ENCODE measurements at regions not wholly inside any gene's neighbourhood (a gene's known extent, or its start where the extent isn't known, plus 50 kb on each side); places are given as distances from the start of the nearest gene placed in this dataset.

- POLR2A ChIA-PET (ENCODE audit: unreplicated experiment): no interaction called here
- peak overlapping the region; percentile 74; the same call in 1 of the 2 replicates for H4K5ac ChIP-seq (ENCODE audit: low read depth, low read length)
- peak overlapping the region; percentile 74 for H3K4me2 ChIP-seq (ENCODE audit: low read depth, low read length)
- H3K4me1 ChIP-seq (ENCODE audit: control insufficient read depth, insufficient read depth, low read length): peaks cover 15% of the 10 kb centered on the region
- DNase-seq (peak; percentile 77), ATAC-seq (ENCODE audit: low read depth) (peak; percentile 95)
- H2AK5ac ChIP-seq (ENCODE audit: low read depth, low read length): peak overlapping the region; percentile 62
- H4K20me1 ChIP-seq (ENCODE audit: insufficient read depth, low read length): no peaks in the 10 kb centered on the region
- H3K9me3 ChIP-seq (ENCODE audit: control insufficient read depth, insufficient read depth, low read length): peaks cover 12% of the 10 kb centered on the region
- peak overlapping the region; percentile 94 for H2BK120ac ChIP-seq (ENCODE audit: low read depth, low read length)
- CTCF ChIA-PET: no interaction called here
- peak overlapping the region; percentile 91 for H2BK15ac ChIP-seq (ENCODE audit: low read depth, low read length)
- H2AFZ ChIP-seq (replicated peaks; ENCODE audit: low read length, poor library complexity): peak overlapping the region; percentile 87
- in situ Hi-C loops (cut with MboI; ENCODE audit: low sequenced_read_pairs): no loop called here
- H3K18ac ChIP-seq (ENCODE audit: low read depth, low read length): peak overlapping the region; percentile 81
- no peak overlapping the region for H2AK9ac ChIP-seq (replicated peaks; ENCODE audit: low read depth, low read length, poor library complexity)
- H3K9me1 ChIP-seq (ENCODE audit: insufficient read depth, low read length): peaks cover 6% of the 10 kb centered on the region
- H3K14ac ChIP-seq (replicated peaks; ENCODE audit: low read depth, low read length): peak overlapping the region; percentile 97
- peak; percentile 60 for TF ChIP-seq CEBPB (IDR thresholded peaks at IDR 0.05; ENCODE audit: low read depth, low read length)
- peak; percentile 12; the same call in 1 of the 2 replicates for TF ChIP-seq RAD21 (IDR thresholded peaks at IDR 0.05; ENCODE audit: low read length)
- TF ChIP-seq POLR2A (IDR thresholded peaks at IDR 0.05; ENCODE audit: low read depth, low read length): 0 out of 2 replicates have a peak, but pooled peaks have one; percentile 29
- TF ChIP-seq MXI1 (IDR thresholded peaks at IDR 0.05; ENCODE audit: borderline replicate concordance, low read depth, low read length): no peak
- TF ChIP-seq ELK1 (IDR thresholded peaks at IDR 0.05; ENCODE audit: borderline replicate concordance, low read depth, low read length): no peak
- no peak for TF ChIP-seq USF2 (IDR thresholded peaks at IDR 0.05; ENCODE audit: low read depth, low read length)
- TF ChIP-seq FOS (IDR thresholded peaks at IDR 0.05; ENCODE audit: low read depth, low read length): 0 out of 2 replicates have a peak, but pooled peaks have one; percentile 12
- no peak for TF ChIP-seq CHD1 (IDR thresholded peaks at IDR 0.05; ENCODE audit: low read depth, low read length)
- no peak for TF ChIP-seq CTCF (conservative IDR thresholded peaks at IDR 0.05; ENCODE audit: low read depth, low read length)
- peak overlapping the region; percentile 91 for H2BK20ac ChIP-seq (ENCODE audit: low read depth, low read length)
- peak overlapping the region; percentile 85 for H2BK5ac ChIP-seq (ENCODE audit: low read depth, low read length, poor library complexity, severe bottlenecking)
- H3K36me3 ChIP-seq (ENCODE audit: control insufficient read depth, insufficient read depth, low read length): no peaks in the 10 kb centered on the region
- no peaks in the 10 kb centered on the region for H3K79me1 ChIP-seq (ENCODE audit: low read depth in 1 of 2, low read length in 2 of 2)
- intact Hi-C loops (cut with micrococcal nuclease): no loop called here
- H3K4me3 ChIP-seq (ENCODE audit: insufficient read depth, low read depth, low read length): no peak overlapping the region
- H3K27ac ChIP-seq (ENCODE audit: insufficient read depth, low read length): peak overlapping the region; percentile 69
- dilution Hi-C loops (cut with HindIII; ENCODE audit: low sequenced_read_pairs, unreplicated experiment): no loop called here
- no CpG with 5 or more reads among the region's 14 CpGs for WGBS, 2 experiments (ENCODE audit: extremely low coverage in 2 of 2, insufficient read length in 1 of 2)
- H4K91ac ChIP-seq (ENCODE audit: insufficient read depth, low read depth, low read length): peak overlapping the region; percentile 80
- peak overlapping the region; percentile 82 for H3K56ac ChIP-seq (ENCODE audit: extremely low read depth, insufficient read depth, low read length)
- peak overlapping the region; percentile 83 for H3K23ac ChIP-seq (ENCODE audit: low read depth, low read length)
- peak overlapping the region; percentile 88 to 97 for H4K8ac ChIP-seq (ENCODE audit: low read depth in 2 of 2, low read length in 2 of 2)
- peak overlapping the region; percentile 69; the same call in 1 of the 2 replicates for H3K9ac ChIP-seq (ENCODE audit: low read depth, low read length)
- H3K4ac ChIP-seq (ENCODE audit: low read depth, low read length): peak overlapping the region; percentile 89
- H3K27me3 ChIP-seq (ENCODE audit: control insufficient read depth, insufficient read depth, low read length): no peaks in the 10 kb centered on the region
- no TSS peak for BruUV-seq (replicated peaks)
Measured at GRCh38 chr10:31707093-31708039, 221.3 kb downstream of the ARHGAP12 start.
